Upper lobe of left lung (tissue), 6 donors: ENCODE measurements at regions not wholly inside any gene's neighbourhood (a gene's known extent, or its start where the extent isn't known, plus 50 kb on each side); places are given as distances from the start of the nearest gene placed in this dataset.

ENCODE experiments used
- ATAC-seq, 2 donors: fragments of 200-7000 bp; cut with Tn5 transposase; one replicate each; pipeline ENCODE4 v1.9.1; 2022; ENCODE audit warnings: mild to moderate bottlenecking in 2 of 2, moderate library complexity in 2 of 2; ENCODE audit not compliant: low FRiP score in 2 of 2
- DNase-seq, 2 donors: peaks; one replicate each; pipeline ENCODE4 v3.0.0-alpha.2; 2019 to 2020
- H3K27ac ChIP-seq, 4 donors: fragments of 200-600 bp; sonication (generic); one replicate each; pipeline ENCODE4 v1.5.1; 2016 to 2019
- H3K27me3 ChIP-seq, 4 donors: fragments of 200-600 bp; sonication (generic); one replicate each; pipeline ENCODE4 v1.5.1; 2017 to 2019
- H3K36me3 ChIP-seq, 4 donors: fragments of 200-600 bp; sonication (generic); one replicate each; pipeline ENCODE4 v1.5.1; 2016 to 2019
- H3K4me1 ChIP-seq, 4 donors: fragments of 200-600 bp; sonication (generic); one replicate each; pipeline ENCODE4 v1.5.1; 2018 to 2019
- H3K4me3 ChIP-seq, 4 donors: fragments of 200-600 bp; sonication (generic); one replicate each; pipeline ENCODE4 v1.5.1; 2017 to 2019; ENCODE audit warnings: mild to moderate bottlenecking in 2 of 4, moderate library complexity in 1 of 4
- H3K9me3 ChIP-seq, 4 donors: fragments of 200-600 bp; sonication (generic); one replicate each; pipeline ENCODE4 v1.5.1; 2018 to 2019
- EP300 ChIP-seq, 4 donors: sonication (generic); formaldehyde crosslinking; IDR thresholded peaks; one replicate each; pipeline ENCODE4 v1.5.1; 2017; ENCODE audit warnings: antibody characterized with exemption in 4 of 4, control low read depth in 2 of 4
- POLR2A ChIP-seq, 4 donors: fragments of 450-650 bp; IDR thresholded peaks; one replicate each; pipeline ENCODE4 v1.5.1; 2016 to 2017; ENCODE audit warnings: antibody characterized with exemption in 4 of 4, mild to moderate bottlenecking in 2 of 4
- POLR2AphosphoS5 ChIP-seq, 2 donors: sonication (generic); formaldehyde crosslinking; IDR thresholded peaks; one replicate each; pipeline ENCODE4 v1.5.1; 2017; ENCODE audit warnings: antibody characterized with exemption in 2 of 2
- WGBS, 2 donors: methylation state at CpG; one replicate each; pipeline ENCODE4 v1.1.5; 2017 to 2018; 5-methylcytosine and 5-hydroxymethylcytosine counted together
- TF ChIP-seq, protein P1 (sequence below), 6 experiments: fragments of 450-650 bp in 4 of 6; fragments of 200-600 bp in 2 of 6; sonication (generic) in 2 of 6; IDR thresholded peaks; one replicate each; pipeline ENCODE4 v1.5.1; 2016 to 2019; ENCODE audit warnings: antibody characterized with exemption in 6 of 6
- donor health status: DM: no; HTN: no; CAD: no; lungs with moderate emphysema.
- donor health status: DM: no; HTN: yes; CAD: no; lungs with severe emphysema.

DNA sequence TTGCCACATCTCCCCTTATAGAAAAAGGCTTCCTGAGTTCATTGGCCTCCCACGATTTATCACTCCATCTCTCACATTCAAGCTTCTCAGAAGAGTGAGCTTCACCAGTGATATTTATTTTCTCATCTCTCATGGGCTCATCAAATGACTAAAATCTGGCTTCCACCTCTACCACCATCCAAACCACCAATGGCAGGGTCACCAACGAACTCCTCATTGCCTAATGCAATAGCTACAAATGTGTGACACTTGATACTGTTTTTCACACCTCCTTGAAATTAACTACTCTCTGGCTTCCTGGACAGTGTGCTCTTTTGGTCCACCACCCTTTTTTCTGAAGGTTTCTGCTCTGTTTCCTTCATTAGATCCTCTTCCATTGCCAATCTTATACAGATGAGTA lies 129.0 kb downstream of the SH2D1A start:
- H3K36me3 ChIP-seq: no peaks in the 10 kb centered on the region
- WGBS, 2 donors: 52 to 69% methylated on average over 2 of the region's 2 CpGs
- no peaks in the 10 kb centered on the region for H3K9me3 ChIP-seq
- no peak overlapping the region for H3K27ac ChIP-seq
- no peaks in the 10 kb centered on the region for H3K4me1 ChIP-seq
- H3K4me3 ChIP-seq: no peak overlapping the region
- DNase-seq (no peak), ATAC-seq (no peak)
- H3K27me3 ChIP-seq: no peaks in the 10 kb centered on the region
- no peak for TF ChIP-seq POLR2AphosphoS5 (IDR thresholded peaks at IDR 0.05)
- TF ChIP-seq POLR2A (IDR thresholded peaks at IDR 0.05): no peak
- no peak for TF ChIP-seq EP300 (IDR thresholded peaks at IDR 0.05)
- TF ChIP-seq, protein P1, sequence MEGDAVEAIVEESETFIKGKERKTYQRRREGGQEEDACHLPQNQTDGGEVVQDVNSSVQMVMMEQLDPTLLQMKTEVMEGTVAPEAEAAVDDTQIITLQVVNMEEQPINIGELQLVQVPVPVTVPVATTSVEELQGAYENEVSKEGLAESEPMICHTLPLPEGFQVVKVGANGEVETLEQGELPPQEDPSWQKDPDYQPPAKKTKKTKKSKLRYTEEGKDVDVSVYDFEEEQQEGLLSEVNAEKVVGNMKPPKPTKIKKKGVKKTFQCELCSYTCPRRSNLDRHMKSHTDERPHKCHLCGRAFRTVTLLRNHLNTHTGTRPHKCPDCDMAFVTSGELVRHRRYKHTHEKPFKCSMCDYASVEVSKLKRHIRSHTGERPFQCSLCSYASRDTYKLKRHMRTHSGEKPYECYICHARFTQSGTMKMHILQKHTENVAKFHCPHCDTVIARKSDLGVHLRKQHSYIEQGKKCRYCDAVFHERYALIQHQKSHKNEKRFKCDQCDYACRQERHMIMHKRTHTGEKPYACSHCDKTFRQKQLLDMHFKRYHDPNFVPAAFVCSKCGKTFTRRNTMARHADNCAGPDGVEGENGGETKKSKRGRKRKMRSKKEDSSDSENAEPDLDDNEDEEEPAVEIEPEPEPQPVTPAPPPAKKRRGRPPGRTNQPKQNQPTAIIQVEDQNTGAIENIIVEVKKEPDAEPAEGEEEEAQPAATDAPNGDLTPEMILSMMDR (IDR thresholded peaks at IDR 0.05): no peak

DNA sequence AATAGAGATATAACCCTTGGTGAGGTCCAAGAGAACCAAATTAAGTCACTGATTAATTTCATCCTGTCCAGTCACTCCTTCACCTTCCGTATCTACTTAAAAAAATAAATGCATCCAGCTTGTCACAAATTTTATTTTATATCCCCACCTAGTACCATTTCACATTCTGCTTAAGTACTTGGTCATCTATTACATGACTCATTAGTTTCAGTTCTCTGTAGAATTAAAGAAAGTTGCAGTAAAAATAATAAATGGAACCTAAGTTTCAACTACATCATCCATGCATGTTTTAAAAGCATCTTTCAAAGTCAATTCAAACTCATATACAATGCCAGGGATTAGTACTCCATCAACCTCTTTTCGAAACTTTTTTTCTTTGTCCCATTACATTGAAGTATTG lies 130.2 kb downstream of the SH2D1A start:
- no peaks in the 10 kb centered on the region for H3K27me3 ChIP-seq
- 71 to 85% methylated on average over 2 of the region's 2 CpGs for WGBS, 2 donors
- TF ChIP-seq POLR2A (IDR thresholded peaks at IDR 0.05) (no peak), POLR2AphosphoS5 (IDR thresholded peaks at IDR 0.05) (no peak), EP300 (IDR thresholded peaks at IDR 0.05) (no peak)
- TF ChIP-seq, protein P1 (IDR thresholded peaks at IDR 0.05): no peak
- ATAC-seq: no peak
- no peak overlapping the region for H3K27ac ChIP-seq
- no peak for DNase-seq
- H3K4me1 ChIP-seq: no peaks in the 10 kb centered on the region
- H3K36me3 ChIP-seq: no peaks in the 10 kb centered on the region
- H3K9me3 ChIP-seq: no peaks in the 10 kb centered on the region
- no peak overlapping the region for H3K4me3 ChIP-seq

- Histone ChIP-seq H3K4me3 (no peak overlapping the region), H3K27ac (no peak overlapping the region), H3K27me3 (no peaks in the 10 kb centered on the region), H3K9me3 (no peaks in the 10 kb centered on the region), H3K36me3 (no peaks in the 10 kb centered on the region), H3K4me1 (no peaks in the 10 kb centered on the region)
- no peak for DNase-seq
- 84 to 90% methylated on average over 5 of the region's 5 CpGs for WGBS, 2 donors
- TF ChIP-seq POLR2A (IDR thresholded peaks at IDR 0.05) (no peak), EP300 (IDR thresholded peaks at IDR 0.05) (no peak), POLR2AphosphoS5 (IDR thresholded peaks at IDR 0.05) (no peak)
- TF ChIP-seq, protein P1 (IDR thresholded peaks at IDR 0.05): no peak
- no peak for ATAC-seq
Observed at GRCh38 chrX:124478046-124478445, 131.7 kb downstream of the SH2D1A start.

DNA sequence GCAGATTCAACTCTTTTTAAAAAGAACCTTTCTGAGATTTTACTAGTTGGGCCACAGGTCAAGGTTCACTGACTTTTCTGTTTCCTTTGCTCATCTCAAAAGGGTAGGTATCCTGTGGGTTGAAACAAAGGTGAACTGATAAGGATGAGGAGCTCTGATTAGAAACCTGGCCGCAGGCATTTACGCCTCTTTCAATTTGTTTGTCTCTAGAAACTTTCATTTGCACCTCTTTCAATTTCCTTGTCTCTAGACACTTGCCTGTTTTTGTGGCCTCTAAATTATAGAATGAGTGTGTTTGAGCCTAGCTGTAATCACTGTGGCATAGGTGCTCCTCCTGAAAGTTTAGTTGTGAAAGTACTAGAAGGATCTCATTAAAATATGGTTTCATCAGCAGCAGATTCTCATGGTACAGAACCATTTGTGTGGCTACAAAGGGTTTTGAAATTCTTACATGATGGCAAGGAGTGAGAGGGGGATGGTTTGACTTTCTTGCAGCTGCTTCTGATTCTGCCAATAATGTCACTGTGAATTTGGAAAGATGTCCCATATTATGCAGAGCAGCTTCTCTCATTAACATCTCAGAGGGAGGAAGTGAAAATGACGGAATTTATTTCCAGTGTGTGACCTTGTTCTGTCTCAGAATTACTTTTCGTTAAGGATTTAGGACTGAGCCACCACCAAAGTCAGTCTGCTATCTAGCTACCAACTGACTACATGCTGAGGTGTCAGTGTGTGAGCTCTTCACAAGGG lies 142.2 kb downstream of the SH2D1A start:
- no peak overlapping the region for H3K4me3 ChIP-seq
- no peaks in the 10 kb centered on the region for H3K9me3 ChIP-seq
- H3K27me3 ChIP-seq: no peaks in the 10 kb centered on the region
- H3K4me1 ChIP-seq: no peaks in the 10 kb centered on the region
- 83 to 100% methylated on average over 3 to 4 of the region's 4 CpGs for WGBS, 2 donors
- no peaks in the 10 kb centered on the region for H3K36me3 ChIP-seq
- TF ChIP-seq POLR2A (IDR thresholded peaks at IDR 0.05): no peak
- TF ChIP-seq, protein P1 (IDR thresholded peaks at IDR 0.05): no peak
- TF ChIP-seq EP300 (IDR thresholded peaks at IDR 0.05): no peak
- TF ChIP-seq POLR2AphosphoS5 (IDR thresholded peaks at IDR 0.05): no peak
- DNase-seq: no peak
- H3K27ac ChIP-seq: no peak overlapping the region
- no peak for ATAC-seq

DNA sequence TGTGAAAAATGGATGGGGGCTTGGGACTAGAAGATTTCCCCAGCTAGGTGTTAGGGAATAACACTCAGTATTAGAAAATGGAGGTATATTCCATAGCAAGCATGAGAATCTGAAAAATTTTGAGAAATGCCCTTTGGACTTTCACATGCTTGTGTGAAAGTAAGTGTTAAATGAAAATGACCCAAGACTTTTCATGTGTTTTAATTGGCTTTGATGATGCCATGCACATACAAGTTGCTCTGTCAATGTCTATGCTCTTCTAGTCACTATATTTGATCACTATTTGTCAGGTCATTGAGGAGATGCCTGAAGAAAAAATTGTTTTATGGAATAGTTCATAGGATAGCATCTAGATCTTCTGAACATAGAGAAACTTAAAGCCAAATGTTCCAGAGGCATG lies 147.6 kb downstream of the SH2D1A start:
- no peak for DNase-seq
- no peak overlapping the region for H3K27ac ChIP-seq
- H3K9me3 ChIP-seq: no peaks in the 10 kb centered on the region
- H3K4me1 ChIP-seq: no peaks in the 10 kb centered on the region
- H3K4me3 ChIP-seq: no peak overlapping the region
- no peak for ATAC-seq
- TF ChIP-seq POLR2A (IDR thresholded peaks at IDR 0.05) (no peak), EP300 (IDR thresholded peaks at IDR 0.05) (no peak), POLR2AphosphoS5 (IDR thresholded peaks at IDR 0.05) (no peak)
- TF ChIP-seq, protein P1 (IDR thresholded peaks at IDR 0.05): no peak
- H3K36me3 ChIP-seq: no peaks in the 10 kb centered on the region
- no peaks in the 10 kb centered on the region for H3K27me3 ChIP-seq
